ENCODE measurements at regions not wholly inside any gene's neighbourhood (a gene's known extent, or its start where the extent isn't known, plus 50 kb on each side); places are given as distances from the start of the nearest gene placed in this dataset.
"Not testable (repeated sequence)": the region's sequence is repeated elsewhere in the genome, so short reads cannot be mapped to it uniquely, and the experiment has no call there.

DNA sequence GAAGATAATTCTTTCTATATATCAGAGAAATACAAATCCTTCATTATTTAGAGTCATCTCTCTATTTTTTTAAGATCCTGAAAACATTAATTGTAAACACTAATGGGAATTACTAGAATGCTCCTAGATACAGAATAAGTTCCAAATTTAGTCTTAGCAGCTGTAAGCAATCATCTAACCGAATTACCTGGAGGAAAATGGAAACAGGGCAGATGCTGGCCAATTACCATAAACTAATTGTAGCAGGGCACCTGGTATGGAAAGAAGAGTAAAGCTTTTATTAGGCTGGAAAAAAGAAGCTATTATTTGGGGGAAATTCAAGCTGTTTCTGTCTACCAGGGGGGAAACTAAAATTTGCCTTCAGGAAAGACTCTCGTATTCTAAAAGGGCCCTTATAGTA lies 257.5 kb downstream of the MMUT start:
- TF ChIP-seq, protein P1, sequence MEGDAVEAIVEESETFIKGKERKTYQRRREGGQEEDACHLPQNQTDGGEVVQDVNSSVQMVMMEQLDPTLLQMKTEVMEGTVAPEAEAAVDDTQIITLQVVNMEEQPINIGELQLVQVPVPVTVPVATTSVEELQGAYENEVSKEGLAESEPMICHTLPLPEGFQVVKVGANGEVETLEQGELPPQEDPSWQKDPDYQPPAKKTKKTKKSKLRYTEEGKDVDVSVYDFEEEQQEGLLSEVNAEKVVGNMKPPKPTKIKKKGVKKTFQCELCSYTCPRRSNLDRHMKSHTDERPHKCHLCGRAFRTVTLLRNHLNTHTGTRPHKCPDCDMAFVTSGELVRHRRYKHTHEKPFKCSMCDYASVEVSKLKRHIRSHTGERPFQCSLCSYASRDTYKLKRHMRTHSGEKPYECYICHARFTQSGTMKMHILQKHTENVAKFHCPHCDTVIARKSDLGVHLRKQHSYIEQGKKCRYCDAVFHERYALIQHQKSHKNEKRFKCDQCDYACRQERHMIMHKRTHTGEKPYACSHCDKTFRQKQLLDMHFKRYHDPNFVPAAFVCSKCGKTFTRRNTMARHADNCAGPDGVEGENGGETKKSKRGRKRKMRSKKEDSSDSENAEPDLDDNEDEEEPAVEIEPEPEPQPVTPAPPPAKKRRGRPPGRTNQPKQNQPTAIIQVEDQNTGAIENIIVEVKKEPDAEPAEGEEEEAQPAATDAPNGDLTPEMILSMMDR (IDR thresholded peaks at IDR 0.05) = no peak
- intact Hi-C loops (cut with DNase I; ENCODE audit: low total_unique reads) = no loop called here

DNA sequence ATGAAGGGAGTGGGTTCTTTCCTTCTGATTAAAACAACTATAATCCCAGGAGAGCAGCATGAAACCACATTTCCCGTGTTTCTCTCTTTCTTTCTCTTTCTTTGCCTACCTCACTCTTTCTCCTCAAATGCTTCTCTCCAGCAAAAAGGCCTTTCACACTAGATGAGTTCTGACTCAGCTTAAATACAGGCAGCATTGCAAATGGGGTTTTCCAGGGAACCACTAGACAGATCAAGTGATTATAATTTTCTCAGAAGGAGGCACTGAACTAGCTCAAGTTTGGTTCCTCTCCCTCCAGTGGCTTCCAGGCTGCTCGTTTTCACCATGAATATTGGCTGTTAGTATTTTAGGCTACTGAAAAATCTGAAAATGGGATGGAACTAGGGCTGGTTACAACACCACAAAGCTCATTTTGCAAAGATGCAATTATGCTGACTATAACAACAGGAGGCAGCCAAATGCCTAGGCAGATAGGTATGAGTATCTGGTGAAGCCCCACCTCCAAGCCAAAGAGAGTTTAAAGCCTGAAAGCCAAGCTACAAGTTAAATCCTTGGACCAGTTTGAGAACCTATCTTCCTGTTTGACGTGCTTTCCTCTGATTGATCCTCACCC lies 260.0 kb downstream of the MMUT start:
- TF ChIP-seq POLR2A (IDR thresholded peaks at IDR 0.05) (no peak), POLR2AphosphoS5 (IDR thresholded peaks at IDR 0.05) (no peak), EP300 (IDR thresholded peaks at IDR 0.05; ENCODE audit: low read depth) (no peak)
- TF ChIP-seq, protein P1 (IDR thresholded peaks at IDR 0.05) = no peak
- DNase-seq = no peak
- H3K4me3 ChIP-seq = no peak overlapping the region
- no peaks in the 10 kb centered on the region for H3K9me3 ChIP-seq
- no peaks in the 10 kb centered on the region for H3K4me1 ChIP-seq
- in situ Hi-C loops (cut with MboI; ENCODE audit: low pct_ligation_motif_present in 1 of 4, low pct_unique_long_range_greater_than_20kb in 1 of 4, low sequenced_read_pairs in 3 of 4) = no loop called here
- no peak overlapping the region for H3K27ac ChIP-seq
- no peaks in the 10 kb centered on the region for H3K36me3 ChIP-seq
- intact Hi-C loops (cut with DNase I; ENCODE audit: low total_unique reads) = no loop called here
- no peaks in the 10 kb centered on the region for H3K27me3 ChIP-seq
- WGBS, 2 donors (ENCODE audit: low coverage in 1 of 2) = 49 to 54% methylated on average over 2 to 3 of the region's 3 CpGs

More for the DNA sequence above, 257.5 kb downstream of the MMUT start:
- Histone ChIP-seq H3K27me3 (no peaks in the 10 kb centered on the region), H3K4me3 (no peak overlapping the region), H3K36me3 (no peaks in the 10 kb centered on the region), H3K27ac (no peak overlapping the region), H3K4me1 (no peaks in the 10 kb centered on the region), H3K9me3 (no peaks in the 10 kb centered on the region)
- in situ Hi-C loops (cut with MboI; ENCODE audit: low pct_ligation_motif_present in 1 of 4, low pct_unique_long_range_greater_than_20kb in 1 of 4, low sequenced_read_pairs in 3 of 4) = no loop called here
- WGBS, 2 donors (ENCODE audit: low coverage in 1 of 2) = 61 to 83% methylated on average over 2 of the region's 2 CpGs
- no peak for DNase-seq

DNA sequence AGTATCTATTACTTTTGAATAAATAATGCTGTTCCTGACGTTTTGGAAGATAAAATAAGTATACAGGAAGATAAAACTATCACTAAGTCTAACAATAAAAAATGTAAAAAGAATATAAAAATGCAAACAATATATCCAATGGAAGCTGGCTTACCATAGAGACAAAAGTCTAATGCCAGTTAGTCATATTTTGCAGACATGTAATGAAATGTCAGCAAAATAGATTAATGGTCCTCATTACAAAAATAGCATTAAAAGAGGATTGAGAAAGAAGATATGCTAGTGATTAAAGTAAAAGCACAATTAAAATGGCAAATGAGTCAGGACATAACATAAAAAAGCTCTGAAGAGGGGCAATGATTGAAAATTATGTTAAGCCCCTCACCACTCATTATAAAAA lies 265.0 kb downstream of the MMUT start:
- H3K27me3 ChIP-seq = no peaks in the 10 kb centered on the region
- DNase-seq = no peak
- no peak for TF ChIP-seq POLR2AphosphoS5 (IDR thresholded peaks at IDR 0.05)
- TF ChIP-seq, protein P1 (IDR thresholded peaks at IDR 0.05) = no peak
- no peak for TF ChIP-seq POLR2A (IDR thresholded peaks at IDR 0.05)
- no peak for TF ChIP-seq EP300 (IDR thresholded peaks at IDR 0.05; ENCODE audit: low read depth)
- H3K36me3 ChIP-seq = no peaks in the 10 kb centered on the region
- intact Hi-C loops (cut with DNase I; ENCODE audit: low total_unique reads) (no loop called here), in situ Hi-C loops (cut with MboI; ENCODE audit: low pct_ligation_motif_present in 1 of 4, low pct_unique_long_range_greater_than_20kb in 1 of 4, low sequenced_read_pairs in 3 of 4) (no loop called here)
- no peaks in the 10 kb centered on the region for H3K9me3 ChIP-seq
- no peak overlapping the region for H3K4me3 ChIP-seq
- no peaks in the 10 kb centered on the region for H3K4me1 ChIP-seq
- H3K27ac ChIP-seq = no peak overlapping the region
- 0 to 18% methylated on average over 1 of the region's 1 CpG for WGBS, 2 donors (ENCODE audit: low coverage in 1 of 2)

DNA sequence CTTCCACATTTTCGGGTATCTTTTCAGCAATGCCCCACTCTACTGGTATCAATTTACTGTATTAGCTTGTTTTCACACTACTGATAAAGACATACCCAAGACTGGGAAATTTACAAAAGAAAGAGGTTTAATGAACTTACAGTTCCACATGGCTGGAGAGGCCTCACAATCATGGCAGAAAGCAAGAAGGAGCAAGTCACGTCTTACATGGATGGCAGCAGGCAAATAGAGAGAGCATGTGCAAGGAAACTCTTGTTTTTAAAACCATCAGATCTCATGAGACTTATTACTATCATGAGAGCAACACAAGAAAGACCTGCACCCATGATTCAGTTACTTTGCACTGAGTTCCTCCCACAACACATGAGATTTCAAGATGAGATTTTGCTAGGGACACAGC lies 300.7 kb downstream of the MMUT start:
- intact Hi-C loops (cut with DNase I; ENCODE audit: low total_unique reads); DNase-seq; H3K27ac ChIP-seq; in situ Hi-C loops (cut with MboI; ENCODE audit: low pct_ligation_motif_present in 1 of 4, low pct_unique_long_range_greater_than_20kb in 1 of 4, low sequenced_read_pairs in 3 of 4); H3K36me3 ChIP-seq; H3K4me3 ChIP-seq; H3K27me3 ChIP-seq; H3K9me3 ChIP-seq; H3K4me1 ChIP-seq: not testable (repeated sequence)
- 65 to 75% methylated on average over 2 of the region's 2 CpGs for WGBS, 2 donors (ENCODE audit: low coverage in 1 of 2)

DNA sequence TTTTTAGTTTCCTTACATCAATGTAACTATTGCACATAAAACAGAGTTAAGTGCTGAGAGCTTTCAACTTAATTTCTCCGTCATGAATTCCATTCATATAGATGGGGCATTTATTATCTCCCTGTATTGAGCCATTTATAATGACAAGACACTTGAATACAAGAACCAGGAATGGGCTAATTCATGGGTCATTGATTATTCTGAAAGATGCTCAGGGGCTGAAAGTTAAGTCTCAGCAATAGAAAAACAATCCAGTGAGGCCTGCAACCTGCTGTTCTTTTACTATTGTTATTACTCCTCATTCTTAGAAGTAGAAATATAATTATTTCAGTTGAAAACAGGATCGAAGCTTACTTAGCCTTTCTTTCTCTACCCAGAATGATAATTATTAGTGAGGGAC lies 307.7 kb downstream of the MMUT start:
- Histone ChIP-seq H3K4me1 (no peaks in the 10 kb centered on the region), H3K27me3 (no peaks in the 10 kb centered on the region), H3K9me3 (no peaks in the 10 kb centered on the region), H3K4me3 (no peak overlapping the region), H3K36me3 (no peaks in the 10 kb centered on the region), H3K27ac (no peak overlapping the region)
- DNase-seq = no peak
- intact Hi-C loops (cut with DNase I; ENCODE audit: low total_unique reads) (no loop called here), in situ Hi-C loops (cut with MboI; ENCODE audit: low pct_ligation_motif_present in 1 of 4, low pct_unique_long_range_greater_than_20kb in 1 of 4, low sequenced_read_pairs in 3 of 4) (no loop called here)
- WGBS, 2 donors (ENCODE audit: low coverage in 1 of 2) = 68 to 75% methylated on average over 1 to 2 of the region's 2 CpGs
- TF ChIP-seq POLR2A (IDR thresholded peaks at IDR 0.05) (no peak), POLR2AphosphoS5 (IDR thresholded peaks at IDR 0.05) (no peak)
- TF ChIP-seq, protein P1 (IDR thresholded peaks at IDR 0.05) = no peak
